Tibial artery (tissue), 4 donors: ENCODE measurements at regions not wholly inside any gene's neighbourhood (a gene's known extent, or its start where the extent isn't known, plus 50 kb on each side); places are given as distances from the start of the nearest gene placed in this dataset.

Source experiments
- DNase-seq, 2 donors: peaks; one replicate each; pipeline ENCODE4 v3.0.0-alpha.2; 2019
- H3K27ac ChIP-seq, 2 donors: fragments of 200-600 bp; sonication (generic) in 1 of 2; 1 replicate in 1 of 2; 2 replicates in 1 of 2; pipeline ENCODE4 v1.5.1; 2018 to 2019; ENCODE audit warnings: mild to moderate bottlenecking in 1 of 2
- H3K27me3 ChIP-seq, 2 donors: fragments of 200-600 bp; sonication (generic) in 1 of 2; one replicate each; pipeline versions ENCODE4 v1.5.1 to v1.6.0; 2016 to 2019
- H3K36me3 ChIP-seq, 3 donors: fragments of 200-600 bp; sonication (generic) in 2 of 3; one replicate each; pipeline ENCODE4 v1.5.1; 2016 to 2019; ENCODE audit warnings: mild to moderate bottlenecking in 2 of 3
- H3K4me1 ChIP-seq, 4 donors: fragments of 200-600 bp; sonication (generic) in 2 of 4; 1 replicate in 3 of 4; 2 replicates in 1 of 4; pipeline ENCODE4 v1.5.1; 2016 to 2019
- H3K4me3 ChIP-seq, 2 donors: fragments of 200-600 bp; sonication (generic) in 1 of 2; 1 replicate in 1 of 2; 2 replicates in 1 of 2; pipeline ENCODE4 v1.5.1; 2018 to 2019; ENCODE audit warnings: mild to moderate bottlenecking in 2 of 2
- H3K9me3 ChIP-seq, 3 donors: fragments of 200-600 bp; sonication (generic) in 1 of 3; one replicate each; pipeline ENCODE4 v1.5.1; 2016 to 2019
- CTCF ChIP-seq, 2 experiments: fragments of 200-600 bp in 1 of 2; fragments of 450-650 bp in 1 of 2; IDR thresholded peaks; one replicate each; pipeline ENCODE4 v1.5.1; 2017 to 2019; ENCODE audit warnings: antibody characterized with exemption in 2 of 2, mild to moderate bottlenecking in 1 of 2, moderate library complexity in 1 of 2
- intact Hi-C: fragments of 100-400 bp; cut with DNase I; formaldehyde crosslinking; loops from one replicate; pipeline ENCODE4 v1.15.0; 2023; ENCODE audit warnings: low total_unique reads

GRCh38 chr10:60535427-60535826 is 145.8 kb upstream of the ANK3 start:
- H3K27ac ChIP-seq: no peak overlapping the region
- H3K9me3 ChIP-seq: no peaks in the 10 kb centered on the region
- intact Hi-C loops: no loop called here
- H3K27me3 ChIP-seq: no peaks in the 10 kb centered on the region
- no peaks in the 10 kb centered on the region for H3K36me3 ChIP-seq
- no peak overlapping the region for H3K4me3 ChIP-seq
- peaks cover 0 to 8% (median 0%) of the 10 kb centered on the region in 4 donors for H3K4me1 ChIP-seq
- no peak for DNase-seq
- TF ChIP-seq CTCF (IDR thresholded peaks at IDR 0.05): no peak

GRCh38 chr10:60534761-60535389 is 145.2 kb upstream of the ANK3 start:
- Histone ChIP-seq H3K4me3 (no peak overlapping the region), H3K36me3 (no peaks in the 10 kb centered on the region), H3K9me3 (no peaks in the 10 kb centered on the region), H3K4me1 (peaks cover 0 to 8% (median 0%) of the 10 kb centered on the region in 4 donors), H3K27me3 (no peaks in the 10 kb centered on the region), H3K27ac (no peak overlapping the region)
- DNase-seq: no peak
- no peak for TF ChIP-seq CTCF (IDR thresholded peaks at IDR 0.05)
- intact Hi-C loops: no loop called here

- no peak for DNase-seq
- TF ChIP-seq CTCF (IDR thresholded peaks at IDR 0.05): no peak
- no peak overlapping the region for H3K4me3 ChIP-seq
- no peaks in the 10 kb centered on the region for H3K27me3 ChIP-seq
- intact Hi-C loops: no loop called here
- no peaks in the 10 kb centered on the region for H3K36me3 ChIP-seq
- H3K9me3 ChIP-seq: no peaks in the 10 kb centered on the region
- no peak overlapping the region for H3K27ac ChIP-seq
- H3K4me1 ChIP-seq: peaks cover 0 to 8% (median 0%) of the 10 kb centered on the region in 4 donors
Measured at GRCh38 chr10:60532696-60533468, 143.2 kb upstream of the ANK3 start.

- Histone ChIP-seq H3K4me1 (peaks cover 0 to 8% (median 0%) of the 10 kb centered on the region in 4 donors), H3K27me3 (no peaks in the 10 kb centered on the region), H3K9me3 (no peaks in the 10 kb centered on the region), H3K36me3 (no peaks in the 10 kb centered on the region), H3K27ac (no peak overlapping the region), H3K4me3 (no peak overlapping the region)
- intact Hi-C loops: no loop called here
- no peak for DNase-seq
- no peak for TF ChIP-seq CTCF (IDR thresholded peaks at IDR 0.05)
Measured at GRCh38 chr10:60531006-60531405, 141.3 kb upstream of the ANK3 start.

- Histone ChIP-seq H3K27me3 (no peaks in the 10 kb centered on the region), H3K36me3 (no peaks in the 10 kb centered on the region), H3K4me3 (no peak overlapping the region), H3K27ac (no peak overlapping the region), H3K4me1 (no peaks in the 10 kb centered on the region), H3K9me3 (no peaks in the 10 kb centered on the region)
- TF ChIP-seq CTCF (IDR thresholded peaks at IDR 0.05): no peak
- DNase-seq: no peak
- intact Hi-C loops: no loop called here
Measured at GRCh38 chr10:60527676-60528075, 138.0 kb upstream of the ANK3 start.
